HG03378 (cell line): ENCODE measurements at regions not wholly inside any gene's neighbourhood (a gene's known extent, or its start where the extent isn't known, plus 50 kb on each side); places are given as distances from the start of the nearest gene placed in this dataset.
"Not testable (repeated sequence)": the region's sequence is repeated elsewhere in the genome, so short reads cannot be mapped to it uniquely, and the experiment has no call there.

Experiments used
- ATAC-seq: cut with Tn5 transposase; IDR thresholded peaks from one replicate; pipeline ENCODE4 v1.9.1; 2021; ENCODE audit warnings: mild to moderate bottlenecking, moderate library complexity; ENCODE audit not compliant: unreplicated experiment

GRCh38 chr17:30644287-30644686 lies 167.1 kb downstream of the GOSR1 start:
- ATAC-seq = not testable (repeated sequence)

- not testable (repeated sequence) for ATAC-seq
These were observed 164.2 kb downstream of the GOSR1 start for GRCh38 chr17:30641428-30641827.

GRCh38 chr17:30639391-30639790 lies 162.2 kb downstream of the GOSR1 start:
- not testable (repeated sequence) for ATAC-seq

- ATAC-seq = not testable (repeated sequence)
These were observed 161.8 kb downstream of the GOSR1 start for GRCh38 chr17:30638968-30639367.

- not testable (repeated sequence) for ATAC-seq
These were observed 154.4 kb downstream of the GOSR1 start for GRCh38 chr17:30631651-30632050.

- ATAC-seq = not testable (repeated sequence)
These were observed 148.2 kb downstream of the GOSR1 start for GRCh38 chr17:30625380-30625779.

- ATAC-seq = not testable (repeated sequence)
These were observed 147.0 kb downstream of the GOSR1 start for GRCh38 chr17:30624180-30624579.

GRCh38 chr17:30609682-30610081 lies 132.5 kb downstream of the GOSR1 start:
- ATAC-seq = not testable (repeated sequence)

- ATAC-seq = no peak
These were observed 128.3 kb downstream of the GOSR1 start for GRCh38 chr17:30605523-30605922.

- no peak for ATAC-seq
These were observed 127.8 kb downstream of the GOSR1 start for GRCh38 chr17:30605027-30605426.

- ATAC-seq = not testable (repeated sequence)
These were observed 125.2 kb downstream of the GOSR1 start for GRCh38 chr17:30602396-30602795.

GRCh38 chr17:30601984-30602383 lies 124.8 kb downstream of the GOSR1 start:
- ATAC-seq = not testable (repeated sequence)

GRCh38 chr17:30600830-30601494 lies 123.8 kb downstream of the GOSR1 start:
- no peak for ATAC-seq

GRCh38 chr17:30600060-30600829 lies 123.0 kb downstream of the GOSR1 start:
- ATAC-seq = peak; percentile 62

- peak; percentile 12 for ATAC-seq
These were observed 122.3 kb downstream of the GOSR1 start for GRCh38 chr17:30599428-30600059.

- no peak for ATAC-seq
These were observed 120.6 kb downstream of the GOSR1 start for GRCh38 chr17:30597776-30598288.

GRCh38 chr17:30596948-30597775 lies 120.0 kb downstream of the GOSR1 start:
- not testable (repeated sequence) for ATAC-seq

GRCh38 chr17:30594953-30595371 lies 117.8 kb downstream of the GOSR1 start:
- ATAC-seq = not testable (repeated sequence)

- ATAC-seq = no peak
These were observed 117.2 kb downstream of the GOSR1 start for GRCh38 chr17:30594223-30594952.
